Motor neuron (in vitro differentiated cells): ENCODE measurements at regions not wholly inside any gene's neighbourhood (a gene's known extent, or its start where the extent isn't known, plus 50 kb on each side); places are given as distances from the start of the nearest gene placed in this dataset.
"Not testable (repeated sequence)": the region's sequence is repeated elsewhere in the genome, so short reads cannot be mapped to it uniquely, and the experiment has no call there.

Experiments
- ATAC-seq, 8 experiments: fragments of 200-7000 bp; cut with Tn5 transposase; replicated peaks in 6 of 8; 2 replicates each; pipeline ENCODE4 v1.8.0; 2021; ENCODE audit warnings: mild to moderate bottlenecking in 8 of 8, moderate library complexity in 8 of 8
- H3K27ac ChIP-seq, 2 donors: fragments of 250-450 bp; sonication (Bioruptor Pico); 2 replicates each; pipeline ENCODE4 v1.9.0; 2021; ENCODE audit warnings: antibody characterized with exemption in 2 of 2, mild to moderate bottlenecking in 2 of 2, moderate library complexity in 1 of 2
- H3K4me1 ChIP-seq, 2 donors: fragments of 250-450 bp; sonication (Bioruptor Pico); replicated peaks in 1 of 2; 2 replicates each; pipeline ENCODE4 v1.6.1; 2021; ENCODE audit warnings: antibody characterized with exemption in 2 of 2, mild to moderate bottlenecking in 2 of 2, moderate library complexity in 1 of 2
- H3K4me3 ChIP-seq, 5 donors: fragments of 250-450 bp; sonication (Bioruptor Pico); 2 replicates each; pipeline ENCODE4 v1.9.0; 2021; ENCODE audit warnings: antibody characterized with exemption in 5 of 5, mild to moderate bottlenecking in 5 of 5, moderate library complexity in 4 of 5
- WGBS, 10 experiments: fragments of 450-650 bp; shearing (Covaris generic); methylation state at CpG; one replicate each; pipeline ENCODE4 v1.0.0; 2022; 5-methylcytosine and 5-hydroxymethylcytosine counted together
- in situ Hi-C, 9 experiments: fragments of 400-800 bp; cut with MboI; loops; one replicate each; pipeline ENCODE4 v1.15.0; 2021; ENCODE audit warnings: low sequenced_read_pairs in 9 of 9, low pct_unique_long_range_greater_than_20kb in 2 of 9; ENCODE audit not compliant: unreplicated experiment in 9 of 9

DNA sequence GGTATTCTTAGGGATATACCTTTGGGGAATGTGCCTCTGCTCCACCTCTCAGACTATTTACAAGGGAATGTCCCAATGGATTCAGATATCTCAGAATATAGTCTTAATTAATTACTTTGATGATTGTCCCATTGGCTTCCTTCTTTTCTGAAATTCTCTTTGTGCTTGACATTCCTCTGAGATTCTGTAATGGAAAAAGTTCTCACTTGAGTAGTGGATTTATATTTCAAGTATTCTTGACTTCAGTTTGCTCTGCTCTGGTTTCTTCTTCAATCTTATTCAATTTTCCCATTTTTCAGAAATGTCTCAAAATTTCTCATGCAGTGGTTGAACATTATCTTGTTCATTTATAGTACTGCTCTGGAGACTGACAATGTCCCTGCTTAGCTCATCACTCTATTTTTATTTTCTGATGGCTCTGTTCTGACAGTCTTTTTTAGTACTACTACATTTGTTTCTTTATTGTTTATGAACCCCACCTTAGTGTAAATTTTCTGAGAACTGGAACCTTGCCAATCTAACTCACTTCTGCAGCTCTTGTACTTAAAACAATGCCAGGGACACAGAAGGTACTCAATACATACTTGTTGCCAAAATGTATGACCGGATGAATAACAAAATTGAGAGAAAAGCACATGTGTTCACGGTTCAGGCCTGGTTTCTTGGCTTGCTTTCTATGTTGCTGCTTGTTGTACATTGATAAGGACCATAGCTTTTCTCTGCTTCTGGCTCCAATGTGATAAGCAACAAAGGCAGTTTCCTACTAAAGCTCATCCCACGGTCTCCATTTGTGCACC is 471.7 kb downstream of the GASK1B start:
- in situ Hi-C loops, result no loop called here
- ATAC-seq, result no peak
- 0 to 100% (median 76%) methylated on average over 2 to 3 of the region's 3 CpGs; no CpG with 5 or more reads in 4 of the 10 experiments for WGBS, 10 experiments
- H3K4me3 ChIP-seq, result no peak overlapping the region
- H3K27ac ChIP-seq, result no peak overlapping the region
- H3K4me1 ChIP-seq, result no peaks in the 10 kb centered on the region

DNA sequence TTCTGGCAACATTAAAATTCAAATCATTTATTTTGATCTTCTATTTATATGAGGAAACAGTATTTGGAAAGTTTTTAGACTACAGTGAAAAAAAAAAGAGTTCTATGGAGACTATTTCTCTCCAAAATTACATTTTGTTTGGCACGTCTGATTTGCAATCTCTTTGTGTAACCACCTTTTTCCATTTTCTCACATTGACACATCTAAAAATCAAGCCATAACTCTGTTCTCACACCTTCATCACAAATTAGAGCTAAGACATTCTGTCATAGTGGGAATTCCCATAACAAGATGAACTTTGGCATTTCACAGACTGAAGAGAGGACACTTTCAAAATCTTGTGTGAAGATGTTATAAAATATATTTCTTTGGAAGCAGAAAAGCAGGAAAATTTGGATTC is 468.9 kb downstream of the GRIA2 start:
- no peaks in the 10 kb centered on the region for H3K4me1 ChIP-seq
- in situ Hi-C loops, result no loop called here
- no peak overlapping the region for H3K4me3 ChIP-seq
- 20 to 88% (median 49%) methylated on average over 1 of the region's 1 CpG; no CpG with 5 or more reads in 4 of the 10 experiments for WGBS, 10 experiments
- no peak for ATAC-seq
- H3K27ac ChIP-seq, result no peak overlapping the region

DNA sequence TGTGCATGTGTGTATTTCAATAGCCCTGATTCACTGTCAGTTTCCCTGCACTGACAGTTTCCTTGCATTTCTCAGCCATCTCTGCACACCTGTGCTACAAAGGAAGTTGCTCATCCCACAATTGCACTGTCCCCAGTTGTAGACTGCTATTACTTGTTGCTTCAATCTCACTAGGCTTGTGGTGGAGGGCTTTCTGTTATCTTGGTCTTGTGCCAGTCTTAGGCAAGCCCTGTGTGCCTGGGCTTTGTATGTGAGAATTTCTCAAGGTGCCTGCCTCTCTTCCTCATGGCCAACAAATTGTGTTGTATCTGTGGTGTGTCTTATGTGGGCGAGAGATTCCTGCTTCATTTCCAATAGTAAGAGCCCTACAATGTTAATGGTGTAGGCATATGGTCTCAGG is 467.4 kb downstream of the GRIA2 start:
- Histone ChIP-seq H3K27ac (no peak overlapping the region), H3K4me1 (no peaks in the 10 kb centered on the region), H3K4me3 (no peak overlapping the region)
- no peak for ATAC-seq
- WGBS, 10 experiments, result 0 to 100% (median 61%) methylated on average over 1 of the region's 1 CpG; no CpG with 5 or more reads in 4 of the 10 experiments
- in situ Hi-C loops, result no loop called here

DNA sequence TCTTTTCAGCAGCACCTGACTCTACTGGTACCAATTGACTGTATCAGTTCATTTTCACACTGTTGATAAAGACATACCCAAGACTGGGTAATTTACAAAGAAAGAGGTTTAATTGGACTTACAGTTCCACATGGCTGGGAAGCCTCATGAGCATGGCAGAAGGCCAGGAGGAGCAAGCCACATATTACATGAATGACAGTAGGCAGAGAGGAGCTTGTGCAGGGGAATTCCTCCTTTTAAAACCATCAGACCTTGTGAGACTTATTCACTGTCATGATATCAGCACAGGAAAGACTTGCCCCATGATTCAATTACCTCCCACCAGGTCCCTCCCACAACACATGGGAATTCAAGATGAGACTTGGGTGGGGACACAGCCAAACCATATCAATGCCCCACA is 458.8 kb downstream of the GRIA2 start:
- ATAC-seq, H3K27ac ChIP-seq, H3K4me3 ChIP-seq, H3K4me1 ChIP-seq, in situ Hi-C loops: not testable (repeated sequence)

DNA sequence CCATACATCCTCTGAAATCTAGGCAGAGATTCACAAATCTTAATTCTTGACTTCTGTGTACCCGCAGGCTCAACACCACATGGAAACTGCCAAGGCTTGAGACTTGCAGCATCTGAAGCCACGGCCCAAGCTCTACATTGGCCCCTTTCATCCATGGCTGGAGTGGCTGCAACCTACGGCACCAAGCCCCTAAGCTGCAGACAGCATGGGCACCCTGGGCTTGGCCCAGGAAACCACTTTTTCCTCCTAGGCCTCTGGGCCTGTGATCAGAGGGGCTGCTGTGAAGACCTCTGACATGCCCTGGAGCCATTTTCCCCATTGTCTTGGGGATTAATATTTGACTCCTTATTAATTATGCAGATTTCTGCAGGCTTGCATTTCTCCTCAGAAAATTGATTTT is 457.9 kb downstream of the GRIA2 start:
- Histone ChIP-seq H3K4me3 (no peak overlapping the region), H3K4me1 (no peaks in the 10 kb centered on the region), H3K27ac (no peak overlapping the region)
- in situ Hi-C loops, result no loop called here
- 14 to 100% (median 80%) methylated on average over 1 to 3 of the region's 3 CpGs; no CpG with 5 or more reads in 3 of the 10 experiments for whole genome bisulfite sequencing, 10 experiments
- ATAC-seq, result no peak

DNA sequence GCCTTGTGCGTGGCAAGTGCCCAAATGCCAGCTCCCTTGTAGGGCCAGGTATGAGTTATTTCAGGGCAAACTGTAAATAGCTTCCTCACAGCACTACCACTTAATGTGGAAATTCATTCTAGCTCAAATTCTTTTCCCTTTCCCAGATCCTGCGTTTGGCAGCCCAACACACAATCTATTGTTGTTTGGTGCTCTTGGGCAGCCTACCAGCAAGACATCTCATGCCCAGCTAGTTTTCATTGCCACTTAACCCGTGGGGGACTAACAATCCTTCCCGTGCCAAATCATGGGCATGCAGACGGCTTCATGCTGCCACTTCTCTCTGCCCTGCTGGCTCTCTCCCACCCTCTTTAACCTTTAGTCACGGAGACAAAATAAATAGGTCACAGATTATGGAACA is 454.2 kb downstream of the GRIA2 start:
- in situ Hi-C loops, result no loop called here
- ATAC-seq, result no peak
- H3K4me1 ChIP-seq, result no peaks in the 10 kb centered on the region
- no peak overlapping the region for H3K4me3 ChIP-seq
- WGBS, 10 experiments, result 2 to 100% (median 89%) methylated on average over 2 to 6 of the region's 6 CpGs; no CpG with 5 or more reads in 4 of the 10 experiments
- H3K27ac ChIP-seq, result no peak overlapping the region

DNA sequence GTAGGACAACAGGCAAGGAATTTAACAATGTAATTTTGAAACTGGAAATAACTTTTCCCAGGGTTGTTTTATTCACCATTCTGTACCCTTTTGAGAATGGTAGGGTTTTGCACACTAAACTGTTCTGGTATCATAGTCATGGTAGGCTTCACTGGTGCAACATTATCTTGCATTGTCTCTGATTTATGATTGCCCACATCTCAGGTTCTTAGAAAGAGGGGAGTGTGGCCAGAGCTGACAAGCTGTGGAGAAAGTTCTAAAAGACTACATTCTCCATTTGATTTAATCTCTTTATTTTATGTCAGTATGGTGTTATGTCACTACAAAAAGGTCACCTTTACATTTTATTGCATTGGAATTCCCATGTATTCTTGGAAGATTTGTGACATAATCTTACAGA is 447.3 kb downstream of the GRIA2 start:
- ATAC-seq, result no peak
- in situ Hi-C loops, result no loop called here
- no peaks in the 10 kb centered on the region for H3K4me1 ChIP-seq
- no peak overlapping the region for H3K4me3 ChIP-seq
- no peak overlapping the region for H3K27ac ChIP-seq

DNA sequence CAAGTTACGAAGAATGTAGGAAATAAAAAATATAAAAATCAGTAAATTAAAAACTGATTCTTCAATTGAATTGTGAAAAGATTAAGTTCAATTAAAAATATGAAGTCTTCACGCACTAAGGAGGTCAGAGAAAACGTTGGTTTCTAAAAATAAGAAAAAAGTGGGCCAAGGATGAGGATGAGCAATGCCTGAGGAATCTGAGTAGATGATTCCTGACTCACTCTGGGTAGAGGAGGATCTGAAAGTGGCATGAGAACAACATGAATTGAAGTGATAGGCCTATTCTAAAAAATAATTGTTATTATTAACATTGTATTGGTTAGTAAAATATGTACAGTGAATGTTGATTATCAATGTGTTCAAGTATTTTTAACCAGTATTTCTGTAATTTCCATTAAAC is 444.2 kb downstream of the GRIA2 start:
- Histone ChIP-seq H3K27ac (no peak overlapping the region), H3K4me1 (no peaks in the 10 kb centered on the region), H3K4me3 (no peak overlapping the region)
- in situ Hi-C loops, result no loop called here
- WGBS, 10 experiments, result 13 to 77% (median 56%) methylated on average over 2 to 3 of the region's 3 CpGs
- no peak for ATAC-seq

DNA sequence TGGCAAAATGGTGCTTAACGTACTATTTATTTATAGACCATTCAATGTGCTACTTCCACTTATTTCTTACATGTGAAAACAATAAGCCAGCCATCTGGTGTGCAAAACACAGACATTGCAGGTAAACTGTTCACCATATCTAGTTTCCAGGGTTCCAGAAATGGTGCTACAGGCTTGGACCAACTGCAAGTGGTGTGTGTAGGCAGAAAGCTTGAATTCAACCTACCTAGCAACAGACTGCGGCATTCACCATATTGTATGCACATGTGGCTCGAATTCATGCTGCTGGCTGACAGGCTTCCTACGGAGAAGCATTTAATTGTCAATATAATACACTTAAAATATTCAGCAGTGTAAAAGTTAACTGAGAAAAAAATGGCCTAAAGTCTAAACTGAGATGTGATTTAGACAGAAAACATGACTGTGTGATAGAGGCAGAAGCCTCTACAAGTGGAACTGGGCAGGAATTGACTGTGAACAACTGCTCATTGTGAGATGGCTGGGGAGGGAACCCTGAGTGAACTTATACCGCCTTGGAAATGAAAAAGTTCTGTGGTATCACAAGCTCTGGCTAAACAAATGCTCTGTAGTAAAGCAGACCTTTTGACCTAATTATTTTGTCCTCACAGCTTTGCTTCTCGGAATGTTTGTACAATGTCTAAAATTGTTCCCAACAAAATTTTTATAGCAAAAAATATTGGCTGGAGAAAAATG is 434.7 kb downstream of the GRIA2 start:
- 3 to 100% (median 74%) methylated on average over 2 to 6 of the region's 6 CpGs for WGBS, 10 experiments
- peak in 3 of 8 experiments; percentile 53 to 89 (median 82) for ATAC-seq
- H3K27ac ChIP-seq, result no peak overlapping the region
- no peak overlapping the region for H3K4me3 ChIP-seq
- H3K4me1 ChIP-seq, result no peaks in the 10 kb centered on the region
- in situ Hi-C loops, result no loop called here

DNA sequence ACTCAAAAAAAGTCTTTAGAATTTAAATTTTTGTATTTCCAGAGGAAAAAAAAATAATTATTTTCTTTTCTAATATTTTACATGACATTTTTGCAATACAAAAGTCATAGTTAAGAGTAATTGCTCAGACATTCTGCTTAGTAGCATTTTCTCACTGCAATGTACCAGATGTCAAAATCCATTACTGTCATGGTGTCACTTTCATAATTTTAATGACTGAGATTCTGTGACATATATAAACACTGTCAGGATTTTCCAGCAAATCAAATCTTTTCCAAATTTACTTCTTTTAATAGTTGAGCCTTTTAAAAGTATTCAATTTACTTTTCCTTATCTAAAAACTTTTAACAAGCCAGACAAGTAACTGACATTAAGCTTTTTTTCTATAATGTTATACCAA is 422.7 kb downstream of the GRIA2 start:
- Histone ChIP-seq H3K4me1 (no peaks in the 10 kb centered on the region), H3K4me3 (no peak overlapping the region), H3K27ac (no peak overlapping the region)
- in situ Hi-C loops, result no loop called here
- ATAC-seq, result no peak

DNA sequence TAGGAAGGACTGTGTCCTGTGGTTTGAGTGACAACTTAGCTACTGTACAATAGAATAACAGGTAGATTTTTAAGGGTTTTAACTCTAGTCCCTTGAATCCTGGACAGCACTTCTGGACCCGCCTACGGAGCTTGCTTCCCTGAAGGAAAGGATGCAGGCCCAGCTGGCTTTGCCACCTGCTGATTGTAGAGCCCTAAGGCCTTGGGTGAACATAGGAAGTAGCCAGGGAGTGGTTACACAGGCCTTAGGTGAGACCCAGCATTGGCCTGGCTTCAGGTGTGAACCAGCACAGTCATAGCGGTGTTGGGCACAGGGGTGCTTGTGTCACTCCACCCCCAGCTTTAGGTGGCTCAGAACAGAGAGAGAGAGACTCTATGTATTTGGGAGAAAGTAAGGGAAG is 413.5 kb downstream of the GRIA2 start:
- WGBS, 10 experiments, result 0 to 95% (median 80%) methylated on average over 1 to 3 of the region's 3 CpGs; no CpG with 5 or more reads in 5 of the 10 experiments
- no peak for ATAC-seq
- Histone ChIP-seq H3K27ac (no peak overlapping the region), H3K4me3 (no peak overlapping the region), H3K4me1 (no peaks in the 10 kb centered on the region)
- in situ Hi-C loops, result no loop called here

DNA sequence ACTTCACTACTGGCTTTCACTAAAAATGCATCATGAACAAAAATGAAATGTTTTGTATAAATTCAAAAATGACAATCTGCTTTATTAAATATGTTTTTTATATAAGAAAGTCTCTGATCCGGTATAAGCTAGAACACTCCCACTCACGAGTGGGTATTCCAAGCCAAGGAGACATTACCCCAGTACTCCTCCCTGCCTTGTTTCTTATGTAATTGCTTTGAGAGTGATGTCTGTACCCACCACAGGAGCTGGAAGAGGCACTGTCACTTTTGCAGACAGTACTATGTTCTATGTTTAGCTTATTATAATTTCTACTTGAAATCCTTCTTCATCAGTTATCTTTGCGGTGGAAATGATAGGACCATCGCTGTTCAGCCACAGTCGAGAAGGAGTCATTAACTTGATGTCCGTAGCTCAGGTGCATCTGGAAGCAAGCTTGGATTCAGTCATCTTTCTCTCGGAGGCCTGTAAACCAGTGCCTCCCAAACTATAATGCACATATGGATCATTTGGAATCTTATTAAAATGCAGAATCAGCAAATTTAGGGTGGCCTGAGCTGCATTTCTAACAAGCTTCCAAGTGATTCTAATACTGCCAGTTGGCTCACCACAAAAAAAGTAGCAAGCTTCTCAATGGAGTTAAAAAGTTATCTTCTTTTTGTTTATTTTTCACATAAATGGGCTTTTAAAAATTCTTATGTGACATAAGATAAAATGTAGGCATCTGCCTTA is 396.4 kb downstream of the GRIA2 start:
- H3K4me1 ChIP-seq, result peaks cover 0 to 3% of the 10 kb centered on the region in 2 donors
- no peak for ATAC-seq
- no peak overlapping the region for H3K27ac ChIP-seq
- no peak overlapping the region for H3K4me3 ChIP-seq
- WGBS, 10 experiments, result 47 to 100% (median 81%) methylated on average over 1 to 7 of the region's 7 CpGs; no CpG with 5 or more reads in 2 of the 10 experiments
- in situ Hi-C loops, result no loop called here

DNA sequence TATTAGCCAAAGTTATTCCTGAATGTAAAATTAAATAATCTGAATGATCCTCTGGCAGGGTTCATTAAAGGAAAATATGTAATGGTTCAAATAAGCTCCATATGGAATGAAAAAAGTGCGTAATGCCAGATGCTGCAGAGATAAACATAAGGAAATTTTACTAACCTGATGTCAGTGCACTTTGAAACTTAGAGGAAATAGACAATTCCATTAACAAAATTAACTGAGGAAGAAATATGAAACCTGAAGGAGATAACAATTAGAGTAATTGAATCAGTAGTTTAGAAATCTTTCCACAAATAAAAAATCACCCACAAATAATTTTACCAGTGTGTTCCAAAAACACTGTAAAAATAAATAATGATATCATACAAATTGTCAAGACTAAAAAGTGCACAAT is 387.5 kb downstream of the GRIA2 start:
- ATAC-seq, result peak in 1 of 8 experiments; percentile 36
- Histone ChIP-seq H3K4me1 (no peaks in the 10 kb centered on the region), H3K4me3 (no peak overlapping the region), H3K27ac (no peak overlapping the region)
- WGBS, 10 experiments, result 0 to 100% (median 87%) methylated on average over 1 of the region's 1 CpG
- in situ Hi-C loops, result no loop called here
